ENCODE measurements at regions not wholly inside any gene's neighbourhood (a gene's known extent, or its start where the extent isn't known, plus 50 kb on each side); places are given as distances from the start of the nearest gene placed in this dataset.

DNA sequence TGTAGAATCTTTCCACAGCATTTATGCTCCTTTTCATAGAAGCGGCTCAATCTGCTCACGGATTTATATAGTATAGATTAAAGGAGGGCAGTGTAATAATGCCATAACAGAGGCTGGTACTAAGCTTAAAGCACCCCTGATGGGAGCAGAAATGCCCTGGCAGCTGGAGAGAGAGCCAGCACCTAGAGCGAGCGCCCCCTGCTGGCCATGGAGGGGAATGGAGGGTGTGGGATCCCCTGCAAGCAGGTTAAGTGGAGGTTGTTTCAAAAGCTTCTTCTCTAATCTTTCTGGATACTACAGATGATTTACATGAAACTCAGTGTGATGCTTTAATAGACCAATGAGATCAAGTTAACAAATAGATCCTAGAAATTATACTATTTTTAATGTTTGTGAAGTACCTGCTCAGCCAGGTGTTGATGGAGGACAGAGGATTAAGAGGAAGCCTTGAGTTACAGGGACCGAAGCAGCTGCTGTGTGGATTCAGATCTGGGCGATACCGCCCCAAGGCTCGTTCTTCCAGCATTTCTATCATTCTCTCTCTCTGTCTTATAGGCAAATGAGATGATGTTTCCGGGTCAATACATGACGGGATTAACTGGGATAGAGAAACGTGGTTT lies 1519.3 kb upstream of the TMEM132C start:
- 44 to 53% (median 46%) methylated on average over 11 of the region's 11 CpGs for WGBS, 5 donors
- H3K4me3 ChIP-seq = no peak overlapping the region
- H3K27ac ChIP-seq = no peak overlapping the region
- no peaks in the 10 kb centered on the region for H3K27me3 ChIP-seq (replicated peaks in 1 of 7)
- TF ChIP-seq, protein P1, sequence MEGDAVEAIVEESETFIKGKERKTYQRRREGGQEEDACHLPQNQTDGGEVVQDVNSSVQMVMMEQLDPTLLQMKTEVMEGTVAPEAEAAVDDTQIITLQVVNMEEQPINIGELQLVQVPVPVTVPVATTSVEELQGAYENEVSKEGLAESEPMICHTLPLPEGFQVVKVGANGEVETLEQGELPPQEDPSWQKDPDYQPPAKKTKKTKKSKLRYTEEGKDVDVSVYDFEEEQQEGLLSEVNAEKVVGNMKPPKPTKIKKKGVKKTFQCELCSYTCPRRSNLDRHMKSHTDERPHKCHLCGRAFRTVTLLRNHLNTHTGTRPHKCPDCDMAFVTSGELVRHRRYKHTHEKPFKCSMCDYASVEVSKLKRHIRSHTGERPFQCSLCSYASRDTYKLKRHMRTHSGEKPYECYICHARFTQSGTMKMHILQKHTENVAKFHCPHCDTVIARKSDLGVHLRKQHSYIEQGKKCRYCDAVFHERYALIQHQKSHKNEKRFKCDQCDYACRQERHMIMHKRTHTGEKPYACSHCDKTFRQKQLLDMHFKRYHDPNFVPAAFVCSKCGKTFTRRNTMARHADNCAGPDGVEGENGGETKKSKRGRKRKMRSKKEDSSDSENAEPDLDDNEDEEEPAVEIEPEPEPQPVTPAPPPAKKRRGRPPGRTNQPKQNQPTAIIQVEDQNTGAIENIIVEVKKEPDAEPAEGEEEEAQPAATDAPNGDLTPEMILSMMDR (IDR thresholded peaks at IDR 0.05 in 8 of 11, conservative IDR thresholded peaks at IDR 0.05 in 3 of 11) = peak; percentile 39 to 91 (median 79)
- TF ChIP-seq POLR2A (IDR thresholded peaks at IDR 0.05) (no peak), POLR2AphosphoS5 (IDR thresholded peaks at IDR 0.05) (no peak)
- no peaks in the 10 kb centered on the region for H3K36me3 ChIP-seq
- DNase-seq = peak; percentile 83
- intact Hi-C loops (cut with DNase I; ENCODE audit: low total_unique reads) = no loop called here
- H3K9me3 ChIP-seq = peaks cover 0 to 3% (median 0%) of the 10 kb centered on the region in 8 donors
- no peaks in the 10 kb centered on the region for H3K4me1 ChIP-seq

DNA sequence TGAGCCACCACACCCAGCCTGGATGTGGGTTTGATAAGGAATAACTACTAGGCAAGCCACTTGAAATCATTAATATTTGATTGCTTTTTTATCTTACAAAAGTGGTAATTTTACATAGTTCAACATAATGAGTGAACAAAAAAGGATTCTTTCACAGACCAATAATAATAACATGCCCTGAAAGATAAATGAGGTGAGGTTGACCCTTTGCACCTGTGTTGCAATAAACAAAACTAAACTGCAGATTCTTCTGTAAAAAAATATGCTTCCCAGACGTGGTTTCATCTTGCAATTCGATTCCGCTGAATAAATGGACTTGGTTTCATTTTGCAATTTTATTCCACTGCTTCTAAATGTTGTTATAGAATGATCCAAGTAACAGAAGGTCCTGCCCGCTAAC lies 1514.9 kb upstream of the TMEM132C start:
- TF ChIP-seq, protein P1 (IDR thresholded peaks at IDR 0.05 in 8 of 11, conservative IDR thresholded peaks at IDR 0.05 in 3 of 11) = no peak
- TF ChIP-seq POLR2AphosphoS5 (IDR thresholded peaks at IDR 0.05) = no peak
- TF ChIP-seq POLR2A (IDR thresholded peaks at IDR 0.05) = no peak

DNA sequence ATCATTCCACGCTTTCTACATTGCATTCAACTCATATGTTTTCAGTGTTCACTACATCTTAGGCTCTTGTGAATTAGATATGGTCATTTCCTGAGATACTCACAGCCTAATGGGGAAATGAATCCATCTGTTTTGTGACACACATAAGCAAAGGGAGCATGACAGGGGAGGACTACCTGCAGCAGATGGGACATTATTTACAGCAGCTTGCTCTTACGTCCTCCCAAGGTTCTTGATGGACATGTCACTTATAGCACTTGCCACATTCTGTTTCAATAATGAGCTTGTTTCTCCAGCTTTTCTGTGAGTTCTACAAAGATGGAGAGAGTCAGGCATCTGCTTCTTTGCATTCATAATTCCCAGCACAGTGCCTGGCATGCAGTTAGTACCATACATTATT lies 1509.6 kb upstream of the TMEM132C start:
- H3K4me1 ChIP-seq = no peaks in the 10 kb centered on the region
- no peak for TF ChIP-seq POLR2A (IDR thresholded peaks at IDR 0.05)
- no peak for TF ChIP-seq POLR2AphosphoS5 (IDR thresholded peaks at IDR 0.05)
- TF ChIP-seq, protein P1 (IDR thresholded peaks at IDR 0.05 in 8 of 11, conservative IDR thresholded peaks at IDR 0.05 in 3 of 11) = no peak
- H3K36me3 ChIP-seq = peaks cover 0 to 11% (median 0%) of the 10 kb centered on the region in 6 donors
- H3K9me3 ChIP-seq = peaks cover 0 to 5% (median 2%) of the 10 kb centered on the region in 8 donors
- intact Hi-C loops (cut with DNase I; ENCODE audit: low total_unique reads) = no loop called here
- no peak overlapping the region for H3K4me3 ChIP-seq
- no peak for DNase-seq
- no peak overlapping the region for H3K27ac ChIP-seq
- H3K27me3 ChIP-seq (replicated peaks in 1 of 7) = no peaks in the 10 kb centered on the region
- WGBS, 5 donors = 70 to 80% (median 76%) methylated on average over 2 of the region's 2 CpGs

More for the DNA sequence above, 1514.9 kb upstream of the TMEM132C start:
- no peak overlapping the region for H3K4me3 ChIP-seq
- no peak overlapping the region for H3K27ac ChIP-seq
- 77 to 85% (median 80%) methylated on average over 4 of the region's 4 CpGs for WGBS, 5 donors
- H3K4me1 ChIP-seq = no peaks in the 10 kb centered on the region
- intact Hi-C loops (cut with DNase I; ENCODE audit: low total_unique reads) = no loop called here
- no peaks in the 10 kb centered on the region for H3K27me3 ChIP-seq (replicated peaks in 1 of 7)
- no peak for DNase-seq
- no peaks in the 10 kb centered on the region for H3K36me3 ChIP-seq
- peaks cover 0 to 3% (median 0%) of the 10 kb centered on the region in 8 donors for H3K9me3 ChIP-seq

DNA sequence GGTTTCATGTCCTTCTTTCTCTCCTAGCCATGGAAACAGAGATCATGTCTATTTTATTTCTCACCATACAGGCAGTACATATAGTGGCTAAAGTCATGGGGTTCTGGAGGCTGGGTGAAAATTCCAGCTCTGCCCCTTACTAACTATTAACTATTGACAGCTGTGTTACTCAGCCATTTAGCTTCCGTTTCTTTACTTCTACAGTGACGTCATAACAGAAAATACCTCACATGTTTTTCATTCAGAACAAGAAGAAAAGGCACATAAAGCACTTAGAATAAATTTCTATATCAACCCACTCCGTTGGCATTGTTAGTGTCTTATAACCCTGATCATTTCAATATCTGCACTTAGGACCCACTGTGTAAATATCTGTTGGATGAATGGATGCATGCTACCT lies 1506.9 kb upstream of the TMEM132C start:
- no peak overlapping the region for H3K27ac ChIP-seq
- DNase-seq = no peak
- no peaks in the 10 kb centered on the region for H3K27me3 ChIP-seq (replicated peaks in 1 of 7)
- peaks cover 0 to 25% (median 0%) of the 10 kb centered on the region in 6 donors for H3K36me3 ChIP-seq
- H3K4me1 ChIP-seq = no peaks in the 10 kb centered on the region
- 58 to 87% (median 68%) methylated on average over 3 of the region's 3 CpGs for WGBS, 5 donors
- intact Hi-C loops (cut with DNase I; ENCODE audit: low total_unique reads) = no loop called here
- peaks cover 4 to 32% (median 29%) of the 10 kb centered on the region in 8 donors for H3K9me3 ChIP-seq
- no peak overlapping the region for H3K4me3 ChIP-seq
- no peak for TF ChIP-seq POLR2AphosphoS5 (IDR thresholded peaks at IDR 0.05)
- TF ChIP-seq POLR2A (IDR thresholded peaks at IDR 0.05) = no peak
- TF ChIP-seq, protein P1 (IDR thresholded peaks at IDR 0.05 in 8 of 11, conservative IDR thresholded peaks at IDR 0.05 in 3 of 11) = no peak
